ENCODE measurements at regions not wholly inside any gene's neighbourhood (a gene's known extent, or its start where the extent isn't known, plus 50 kb on each side); places are given as distances from the start of the nearest gene placed in this dataset.
"Not testable (repeated sequence)": the region's sequence is repeated elsewhere in the genome, so short reads cannot be mapped to it uniquely, and the experiment has no call there.

GRCh38 chr9:30160570-30160969 is 2223.9 kb upstream of the ACO1 start:
- DNase-seq (ENCODE audit: low spot score), result no peak

- DNase-seq (ENCODE audit: low spot score), result no peak
These were observed 2212.2 kb upstream of the ACO1 start for GRCh38 chr9:30172206-30172605.

GRCh38 chr9:30178610-30179009 is 2205.8 kb upstream of the ACO1 start:
- DNase-seq (ENCODE audit: low spot score), result no peak

GRCh38 chr9:30193421-30193820 is 2191.0 kb upstream of the ACO1 start:
- no peak for DNase-seq (ENCODE audit: low spot score)

- no peak for DNase-seq (ENCODE audit: low spot score)
These were observed 2187.5 kb upstream of the ACO1 start for GRCh38 chr9:30196941-30197340.

GRCh38 chr9:30197453-30197852 is 2187.0 kb upstream of the ACO1 start:
- no peak for DNase-seq (ENCODE audit: low spot score)

GRCh38 chr9:30197954-30198353 is 2186.5 kb upstream of the ACO1 start:
- no peak for DNase-seq (ENCODE audit: low spot score)

- DNase-seq (ENCODE audit: low spot score), result no peak
These were observed 2185.8 kb upstream of the ACO1 start for GRCh38 chr9:30198463-30199309.

- DNase-seq (ENCODE audit: low spot score), result no peak
These were observed 2183.4 kb upstream of the ACO1 start for GRCh38 chr9:30201024-30201423.

- no peak for DNase-seq (ENCODE audit: low spot score)
These were observed 2149.4 kb upstream of the ACO1 start for GRCh38 chr9:30235068-30235467.

GRCh38 chr9:30235564-30235963 is 2148.9 kb upstream of the ACO1 start:
- no peak for DNase-seq (ENCODE audit: low spot score)

- no peak for DNase-seq (ENCODE audit: low spot score)
These were observed 2144.6 kb upstream of the ACO1 start for GRCh38 chr9:30239878-30240277.

- no peak for DNase-seq (ENCODE audit: low spot score)
These were observed 2141.0 kb upstream of the ACO1 start for GRCh38 chr9:30243467-30243866.

- no peak for DNase-seq (ENCODE audit: low spot score)
These were observed 2139.6 kb upstream of the ACO1 start for GRCh38 chr9:30244877-30245276.

GRCh38 chr9:30250872-30251271 is 2133.6 kb upstream of the ACO1 start:
- DNase-seq (ENCODE audit: low spot score), result no peak

- no peak for DNase-seq (ENCODE audit: low spot score)
These were observed 2126.3 kb upstream of the ACO1 start for GRCh38 chr9:30258094-30258493.

- no peak for DNase-seq (ENCODE audit: low spot score)
These were observed 2104.1 kb upstream of the ACO1 start for GRCh38 chr9:30280229-30280900.

GRCh38 chr9:30289435-30289834 is 2095.0 kb upstream of the ACO1 start:
- no peak for DNase-seq (ENCODE audit: low spot score)

- DNase-seq (ENCODE audit: low spot score), result not testable (repeated sequence)
These were observed 2092.4 kb upstream of the ACO1 start for GRCh38 chr9:30292026-30292425.

- DNase-seq (ENCODE audit: low spot score), result no peak
These were observed 2091.2 kb upstream of the ACO1 start for GRCh38 chr9:30293231-30293630.

GRCh38 chr9:30299126-30299780 is 2085.2 kb upstream of the ACO1 start:
- DNase-seq (ENCODE audit: low spot score), result no peak

- no peak for DNase-seq (ENCODE audit: low spot score)
These were observed 2083.0 kb upstream of the ACO1 start for GRCh38 chr9:30301271-30301963.

Measured in AG20443 (cell line).